Pancreas (tissue), 10 donors: ENCODE measurements at regions not wholly inside any gene's neighbourhood (a gene's known extent, or its start where the extent isn't known, plus 50 kb on each side); places are given as distances from the start of the nearest gene placed in this dataset.

Source experiments
- ATAC-seq, 4 donors: fragments of 200-7000 bp; cut with Tn5 transposase; one replicate each; pipeline versions ENCODE4 v1.8.0 to v1.9.1; 2020; ENCODE audit warnings: mild to moderate bottlenecking in 4 of 4, moderate library complexity in 4 of 4
- DNase-seq, 6 donors: peaks; one replicate each; pipeline ENCODE4 v3.0.0-alpha.2; 2020
- FAIRE-seq: peaks from 2 replicates; lab custom pipeline; 2012; peaks lifted over from hg19 to GRCh38; lab: Jason Lieb, UNC
- H3K27ac ChIP-seq, 4 donors: fragments of 200-600 bp; sonication (generic); 1 replicate in 3 of 4; 2 replicates in 1 of 4; pipeline versions ENCODE4 v1.5.0 to v1.8.0; 2020
- H3K27me3 ChIP-seq, 4 donors: fragments of 200-600 bp; one replicate each; pipeline ENCODE4 v1.8.0; 2021
- H3K36me3 ChIP-seq, 3 donors: fragments of 200-600 bp; sonication (generic) in 1 of 3; one replicate each; pipeline versions ENCODE4 v1.5.0 to v1.8.0; 2020 to 2021
- H3K4me1 ChIP-seq, 3 donors: fragments of 200-600 bp; one replicate each; pipeline ENCODE4 v1.8.0; 2021
- H3K4me3 ChIP-seq, 4 donors: fragments of 200-600 bp; sonication (generic) in 2 of 4; one replicate each; pipeline versions ENCODE4 v1.5.0 to v1.8.0; 2020 to 2021
- H3K9me3 ChIP-seq, 4 donors: fragments of 200-600 bp; one replicate each; pipeline ENCODE4 v1.8.0; 2021
- WGBS, 2 donors: extraction: QIAGEN DNeasy Blood & Tissue Kit; methylation state at CpG; one replicate each; pipeline ENCODE4 v1.1.7; 2013; 5-methylcytosine and 5-hydroxymethylcytosine counted together
- intact Hi-C, 3 donors: fragments of 100-400 bp; cut with DNase I; formaldehyde crosslinking; loops; one replicate each; pipeline versions ENCODE4 v1.11.1 to v1.14.2; 2022
- TF ChIP-seq, protein P1 (sequence below), 4 donors: fragments of 200-600 bp; sonication (generic) in 3 of 4; IDR thresholded peaks; one replicate each; pipeline versions ENCODE4 v1.5.0 to v1.8.0; 2021; ENCODE audit warnings: antibody characterized with exemption in 4 of 4
- donor health status: healthy with polysubstance abuse.
- donor health status: DM: no; HTN: no; CAD: no; lungs with moderate emphysema.
- donor health status: DM: no; HTN: no; CAD: no.
- donor health status: control.
- donor health status: control.
- donor health status: Bipolar disorder and iron deficiency.
- donor health status: DM: yes; HTN: yes; CAD: no.
- donor health status: DM: no; HTN: no; CAD: no.
- donor health status: DM: no; HTN: no; CAD: no.
- donor health status: DM: yes; HTN: yes; CAD: no.

DNA sequence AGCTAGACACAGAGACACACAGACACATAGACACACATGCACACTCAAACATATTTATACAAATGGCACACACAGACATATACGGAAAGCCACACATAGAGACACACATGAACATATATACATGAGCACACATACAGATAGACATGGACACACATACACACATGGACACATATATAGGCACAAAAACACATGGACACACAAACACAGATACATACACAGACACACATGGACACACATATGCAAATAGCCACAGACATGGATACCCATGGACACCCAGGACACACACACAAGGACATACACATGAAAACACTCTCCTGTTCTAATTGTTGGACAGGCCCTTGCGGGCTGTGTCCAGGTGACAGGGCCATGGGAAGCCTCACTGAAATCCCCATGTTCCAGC lies 160.1 kb downstream of the IRS1 start:
- H3K9me3 ChIP-seq: no peaks in the 10 kb centered on the region
- no peaks in the 10 kb centered on the region for H3K27me3 ChIP-seq
- intact Hi-C loops: no loop called here
- WGBS, 2 donors: 94 to 100% methylated on average over 2 of the region's 2 CpGs
- H3K4me3 ChIP-seq: no peak overlapping the region
- H3K27ac ChIP-seq: no peak overlapping the region
- no peaks in the 10 kb centered on the region for H3K36me3 ChIP-seq
- no peak for FAIRE-seq
- TF ChIP-seq, protein P1, sequence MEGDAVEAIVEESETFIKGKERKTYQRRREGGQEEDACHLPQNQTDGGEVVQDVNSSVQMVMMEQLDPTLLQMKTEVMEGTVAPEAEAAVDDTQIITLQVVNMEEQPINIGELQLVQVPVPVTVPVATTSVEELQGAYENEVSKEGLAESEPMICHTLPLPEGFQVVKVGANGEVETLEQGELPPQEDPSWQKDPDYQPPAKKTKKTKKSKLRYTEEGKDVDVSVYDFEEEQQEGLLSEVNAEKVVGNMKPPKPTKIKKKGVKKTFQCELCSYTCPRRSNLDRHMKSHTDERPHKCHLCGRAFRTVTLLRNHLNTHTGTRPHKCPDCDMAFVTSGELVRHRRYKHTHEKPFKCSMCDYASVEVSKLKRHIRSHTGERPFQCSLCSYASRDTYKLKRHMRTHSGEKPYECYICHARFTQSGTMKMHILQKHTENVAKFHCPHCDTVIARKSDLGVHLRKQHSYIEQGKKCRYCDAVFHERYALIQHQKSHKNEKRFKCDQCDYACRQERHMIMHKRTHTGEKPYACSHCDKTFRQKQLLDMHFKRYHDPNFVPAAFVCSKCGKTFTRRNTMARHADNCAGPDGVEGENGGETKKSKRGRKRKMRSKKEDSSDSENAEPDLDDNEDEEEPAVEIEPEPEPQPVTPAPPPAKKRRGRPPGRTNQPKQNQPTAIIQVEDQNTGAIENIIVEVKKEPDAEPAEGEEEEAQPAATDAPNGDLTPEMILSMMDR (IDR thresholded peaks at IDR 0.05): no peak
- no peak for DNase-seq
- no peak for ATAC-seq
- H3K4me1 ChIP-seq: no peaks in the 10 kb centered on the region

GRCh38 chr2:226638576-226638975 lies 161.0 kb downstream of the IRS1 start:
- intact Hi-C loops: no loop called here
- FAIRE-seq: no peak
- no peak for ATAC-seq

GRCh38 chr2:226637383-226637782 lies 162.2 kb downstream of the IRS1 start:
- intact Hi-C loops: no loop called here
- FAIRE-seq (no peak), ATAC-seq (no peak), DNase-seq (no peak)
- TF ChIP-seq, protein P1 (IDR thresholded peaks at IDR 0.05): no peak
- H3K9me3 ChIP-seq: no peaks in the 10 kb centered on the region
- no peaks in the 10 kb centered on the region for H3K27me3 ChIP-seq
- no peak overlapping the region for H3K4me3 ChIP-seq
- H3K27ac ChIP-seq: no peak overlapping the region
- no peaks in the 10 kb centered on the region for H3K4me1 ChIP-seq
- 80 to 83% methylated on average over 2 of the region's 2 CpGs for WGBS, 2 donors
- no peaks in the 10 kb centered on the region for H3K36me3 ChIP-seq

More at GRCh38 chr2:226638576-226638975, 161.0 kb downstream of the IRS1 start:
- Histone ChIP-seq H3K4me1 (no peaks in the 10 kb centered on the region), H3K4me3 (no peak overlapping the region), H3K27me3 (no peaks in the 10 kb centered on the region), H3K9me3 (no peaks in the 10 kb centered on the region), H3K27ac (no peak overlapping the region), H3K36me3 (no peaks in the 10 kb centered on the region)
- no peak for DNase-seq
- TF ChIP-seq, protein P1 (IDR thresholded peaks at IDR 0.05): no peak
- WGBS, 2 donors: 78 to 84% methylated on average over 9 of the region's 9 CpGs

GRCh38 chr2:226636586-226636985 lies 163.0 kb downstream of the IRS1 start:
- TF ChIP-seq, protein P1 (IDR thresholded peaks at IDR 0.05): no peak
- WGBS, 2 donors: 94 to 97% methylated on average over 2 of the region's 2 CpGs
- ATAC-seq (no peak), FAIRE-seq (no peak), DNase-seq (no peak)
- intact Hi-C loops: no loop called here
- no peaks in the 10 kb centered on the region for H3K9me3 ChIP-seq
- no peak overlapping the region for H3K27ac ChIP-seq
- H3K4me3 ChIP-seq: no peak overlapping the region
- no peaks in the 10 kb centered on the region for H3K4me1 ChIP-seq
- no peaks in the 10 kb centered on the region for H3K36me3 ChIP-seq
- H3K27me3 ChIP-seq: no peaks in the 10 kb centered on the region

GRCh38 chr2:226634943-226635604 lies 164.5 kb downstream of the IRS1 start:
- intact Hi-C loops: no loop called here
- WGBS, 2 donors: 84 to 91% methylated on average over 4 of the region's 4 CpGs
- TF ChIP-seq, protein P1 (IDR thresholded peaks at IDR 0.05): no peak
- no peak overlapping the region for H3K4me3 ChIP-seq
- H3K4me1 ChIP-seq: no peaks in the 10 kb centered on the region
- FAIRE-seq (no peak), DNase-seq (no peak), ATAC-seq (no peak)
- H3K9me3 ChIP-seq: no peaks in the 10 kb centered on the region
- no peaks in the 10 kb centered on the region for H3K27me3 ChIP-seq
- H3K27ac ChIP-seq: no peak overlapping the region
- no peaks in the 10 kb centered on the region for H3K36me3 ChIP-seq
